ENCODE measurements at regions not wholly inside any gene's neighbourhood (a gene's known extent, or its start where the extent isn't known, plus 50 kb on each side); places are given as distances from the start of the nearest gene placed in this dataset.

- ATAC-seq (ENCODE audit: low FRiP score in 2 of 2) = peak in 1 of 2 donors; percentile 27
- no peak overlapping the region for H3K27ac ChIP-seq
- TF ChIP-seq POLR2AphosphoS5 (IDR thresholded peaks at IDR 0.05) (no peak), EP300 (IDR thresholded peaks at IDR 0.05) (no peak), POLR2A (IDR thresholded peaks at IDR 0.05) (no peak), CTCF (IDR thresholded peaks at IDR 0.05) (no peak)
These were observed 89.0 kb downstream of the TMEM18 start for GRCh38 chr2:588074-588645.

GRCh38 chr2:587087-587960, 89.9 kb downstream of the TMEM18 start:
- Histone ChIP-seq H3K36me3 (no peaks in the 10 kb centered on the region), H3K27ac (no peak overlapping the region), H3K9me3 (no peaks in the 10 kb centered on the region), H3K4me1 (no peaks in the 10 kb centered on the region), H3K4me3 (no peak overlapping the region), H3K27me3 (no peaks in the 10 kb centered on the region)
- WGBS, 2 donors = 82 to 88% methylated on average over 14 to 18 of the region's 18 CpGs
- TF ChIP-seq POLR2AphosphoS5 (IDR thresholded peaks at IDR 0.05) (no peak), POLR2A (IDR thresholded peaks at IDR 0.05) (no peak), EP300 (IDR thresholded peaks at IDR 0.05) (no peak), CTCF (IDR thresholded peaks at IDR 0.05) (no peak)
- peak in 1 of 2 donors; percentile 44 for ATAC-seq (ENCODE audit: low FRiP score in 2 of 2)
- DNase-seq = no peak

More at GRCh38 chr2:588074-588645, 89.0 kb downstream of the TMEM18 start:
- no peak for DNase-seq
- H3K36me3 ChIP-seq = no peaks in the 10 kb centered on the region
- no peak overlapping the region for H3K4me3 ChIP-seq
- no peaks in the 10 kb centered on the region for H3K9me3 ChIP-seq
- WGBS, 2 donors = 86 to 93% methylated on average over 7 to 14 of the region's 17 CpGs
- H3K4me1 ChIP-seq = no peaks in the 10 kb centered on the region
- H3K27me3 ChIP-seq = no peaks in the 10 kb centered on the region

GRCh38 chr2:586641-587076, 90.5 kb downstream of the TMEM18 start:
- WGBS, 2 donors = 42 to 63% methylated on average over 10 of the region's 10 CpGs
- no peak for ATAC-seq (ENCODE audit: low FRiP score in 2 of 2)
- no peaks in the 10 kb centered on the region for H3K27me3 ChIP-seq
- no peaks in the 10 kb centered on the region for H3K4me1 ChIP-seq
- no peak overlapping the region for H3K27ac ChIP-seq
- no peaks in the 10 kb centered on the region for H3K36me3 ChIP-seq
- H3K4me3 ChIP-seq = no peak overlapping the region
- TF ChIP-seq CTCF (IDR thresholded peaks at IDR 0.05) (no peak), POLR2AphosphoS5 (IDR thresholded peaks at IDR 0.05) (no peak), EP300 (IDR thresholded peaks at IDR 0.05) (no peak), POLR2A (IDR thresholded peaks at IDR 0.05) (no peak)
- H3K9me3 ChIP-seq = no peaks in the 10 kb centered on the region
- no peak for DNase-seq

GRCh38 chr2:584863-585823, 92.1 kb downstream of the TMEM18 start:
- no peak for DNase-seq
- no peak for ATAC-seq (ENCODE audit: low FRiP score in 2 of 2)
- no peaks in the 10 kb centered on the region for H3K27me3 ChIP-seq
- H3K9me3 ChIP-seq = no peaks in the 10 kb centered on the region
- H3K4me3 ChIP-seq = no peak overlapping the region
- no peak for TF ChIP-seq CTCF (IDR thresholded peaks at IDR 0.05)
- no peak for TF ChIP-seq POLR2A (IDR thresholded peaks at IDR 0.05)
- no peak for TF ChIP-seq EP300 (IDR thresholded peaks at IDR 0.05)
- TF ChIP-seq POLR2AphosphoS5 (IDR thresholded peaks at IDR 0.05) = no peak
- H3K36me3 ChIP-seq = no peaks in the 10 kb centered on the region
- WGBS, 2 donors = 54 to 64% methylated on average over 19 to 21 of the region's 21 CpGs
- no peak overlapping the region for H3K27ac ChIP-seq
- H3K4me1 ChIP-seq = no peaks in the 10 kb centered on the region

All from upper lobe of left lung (tissue), 6 donors.